Transverse colon (tissue), 4 donors: ENCODE measurements at regions not wholly inside any gene's neighbourhood (a gene's known extent, or its start where the extent isn't known, plus 50 kb on each side); places are given as distances from the start of the nearest gene placed in this dataset.

Source experiments
- DNase-seq: peaks from one replicate; pipeline ENCODE4 v3.0.0-alpha.2; 2019
- H3K27ac ChIP-seq, 4 donors: fragments of 200-600 bp; sonication (generic); 2 replicates each; pipeline ENCODE4 v1.5.1; 2016 to 2018; ENCODE audit warnings: inconsistent platforms in 4 of 4
- H3K27me3 ChIP-seq: fragments of 200-600 bp; sonication (generic); 2 replicates; pipeline ENCODE4 v1.5.1; 2017; ENCODE audit warnings: inconsistent platforms
- H3K36me3 ChIP-seq, 4 donors: fragments of 200-600 bp; sonication (generic); 2 replicates each; pipeline ENCODE4 v1.5.1; 2017 to 2019; ENCODE audit warnings: inconsistent platforms in 4 of 4
- H3K4me1 ChIP-seq, 4 donors: fragments of 200-600 bp; sonication (generic); 2 replicates each; pipeline ENCODE4 v1.5.1; 2017 to 2020; ENCODE audit warnings: inconsistent platforms in 4 of 4
- H3K4me3 ChIP-seq, 4 donors: fragments of 200-600 bp; sonication (generic); 1 replicate in 1 of 4; 2 replicates in 3 of 4; pipeline versions ENCODE4 v1.5.1 to v1.6.1; 2017 to 2019; ENCODE audit warnings: inconsistent platforms in 4 of 4
- H3K9me3 ChIP-seq, 2 donors: fragments of 200-600 bp; sonication (generic); 2 replicates each; pipeline ENCODE4 v1.5.1; 2017 to 2019; ENCODE audit warnings: inconsistent platforms in 2 of 2
- EP300 ChIP-seq: sonication (generic); formaldehyde crosslinking; IDR thresholded peaks from one replicate; pipeline ENCODE4 v1.6.1; 2017; ENCODE audit warnings: antibody characterized with exemption, low read depth
- POLR2A ChIP-seq: fragments of 450-650 bp; IDR thresholded peaks from one replicate; pipeline ENCODE4 v1.6.1; 2016; ENCODE audit warnings: antibody characterized with exemption, mild to moderate bottlenecking, moderate library complexity
- POLR2AphosphoS5 ChIP-seq, 3 donors: sonication (generic); formaldehyde crosslinking; IDR thresholded peaks; one replicate each; pipeline ENCODE4 v1.6.1; 2016; ENCODE audit warnings: antibody characterized with exemption in 3 of 3
- WGBS, 2 donors: methylation state at CpG; one replicate each; pipeline ENCODE4 v1.1.5; 2018; ENCODE audit warnings: low coverage in 1 of 2; 5-methylcytosine and 5-hydroxymethylcytosine counted together
- in situ Hi-C, 4 donors: fragments of 200-750 bp; cut with MboI; loops; one replicate each; pipeline versions ENCODE4 v1.15.0 to v1.15.1; 2017; ENCODE audit warnings: low sequenced_read_pairs in 3 of 4, low pct_ligation_motif_present in 1 of 4, low pct_unique_long_range_greater_than_20kb in 1 of 4
- intact Hi-C: fragments of 100-400 bp; cut with DNase I; formaldehyde crosslinking; loops from one replicate; pipeline ENCODE4 v1.15.1; 2023; ENCODE audit warnings: low total_unique reads
- TF ChIP-seq, protein P1 (sequence below), 5 experiments: fragments of 200-600 bp in 3 of 5; fragments of 450-650 bp in 2 of 5; sonication (generic) in 3 of 5; IDR thresholded peaks; 1 replicate in 2 of 5; 2 replicates in 3 of 5; pipeline ENCODE4 v1.5.1; 2016 to 2017; ENCODE audit warnings: antibody characterized with exemption in 5 of 5, inconsistent platforms in 3 of 5, mild to moderate bottlenecking in 2 of 5, moderate library complexity in 1 of 5

DNA sequence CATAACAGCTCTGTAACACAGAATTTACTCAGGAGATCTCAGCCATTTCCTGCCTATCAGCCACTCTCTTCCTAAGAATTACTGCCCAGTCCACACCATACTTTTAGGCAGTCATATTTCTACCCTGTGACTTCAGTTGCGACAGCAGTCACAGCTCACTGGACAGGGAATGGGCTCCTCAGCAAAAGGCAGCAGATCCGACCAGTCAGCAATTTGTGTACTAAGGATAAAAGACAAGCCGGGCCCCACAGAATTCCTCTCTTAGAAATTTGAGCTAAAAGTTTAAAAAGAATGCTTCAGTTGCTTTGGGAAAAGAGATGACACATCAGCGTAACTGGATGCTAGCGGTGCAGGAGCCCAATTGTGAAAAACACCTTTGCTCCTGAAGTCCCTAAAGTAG lies 172.1 kb downstream of the ENC1 start:
- intact Hi-C loops = no loop called here
- Histone ChIP-seq H3K27me3 (no peaks in the 10 kb centered on the region), H3K4me3 (no peak overlapping the region), H3K4me1 (no peaks in the 10 kb centered on the region), H3K36me3 (no peaks in the 10 kb centered on the region), H3K9me3 (no peaks in the 10 kb centered on the region), H3K27ac (no peak overlapping the region)
- DNase-seq = no peak
- WGBS, 2 donors = 80 to 90% methylated on average over 1 to 5 of the region's 5 CpGs
- in situ Hi-C loops = no loop called here
- TF ChIP-seq, protein P1, sequence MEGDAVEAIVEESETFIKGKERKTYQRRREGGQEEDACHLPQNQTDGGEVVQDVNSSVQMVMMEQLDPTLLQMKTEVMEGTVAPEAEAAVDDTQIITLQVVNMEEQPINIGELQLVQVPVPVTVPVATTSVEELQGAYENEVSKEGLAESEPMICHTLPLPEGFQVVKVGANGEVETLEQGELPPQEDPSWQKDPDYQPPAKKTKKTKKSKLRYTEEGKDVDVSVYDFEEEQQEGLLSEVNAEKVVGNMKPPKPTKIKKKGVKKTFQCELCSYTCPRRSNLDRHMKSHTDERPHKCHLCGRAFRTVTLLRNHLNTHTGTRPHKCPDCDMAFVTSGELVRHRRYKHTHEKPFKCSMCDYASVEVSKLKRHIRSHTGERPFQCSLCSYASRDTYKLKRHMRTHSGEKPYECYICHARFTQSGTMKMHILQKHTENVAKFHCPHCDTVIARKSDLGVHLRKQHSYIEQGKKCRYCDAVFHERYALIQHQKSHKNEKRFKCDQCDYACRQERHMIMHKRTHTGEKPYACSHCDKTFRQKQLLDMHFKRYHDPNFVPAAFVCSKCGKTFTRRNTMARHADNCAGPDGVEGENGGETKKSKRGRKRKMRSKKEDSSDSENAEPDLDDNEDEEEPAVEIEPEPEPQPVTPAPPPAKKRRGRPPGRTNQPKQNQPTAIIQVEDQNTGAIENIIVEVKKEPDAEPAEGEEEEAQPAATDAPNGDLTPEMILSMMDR (IDR thresholded peaks at IDR 0.05) = no peak
- no peak for TF ChIP-seq EP300
- TF ChIP-seq POLR2AphosphoS5 (IDR thresholded peaks at IDR 0.05) = no peak
- TF ChIP-seq POLR2A = no peak

GRCh38 chr5:74465724-74466123 lies 174.8 kb downstream of the ENC1 start:
- H3K4me3 ChIP-seq = no peak overlapping the region
- TF ChIP-seq POLR2A = no peak
- TF ChIP-seq, protein P1 (IDR thresholded peaks at IDR 0.05) = no peak
- no peak for TF ChIP-seq EP300
- no peak for TF ChIP-seq POLR2AphosphoS5 (IDR thresholded peaks at IDR 0.05)
- WGBS, 2 donors = 50 to 80% methylated on average over 1 to 2 of the region's 2 CpGs
- in situ Hi-C loops (no loop called here), intact Hi-C loops (no loop called here)
- H3K9me3 ChIP-seq = no peaks in the 10 kb centered on the region
- H3K27me3 ChIP-seq = no peaks in the 10 kb centered on the region
- H3K27ac ChIP-seq = no peak overlapping the region
- no peaks in the 10 kb centered on the region for H3K36me3 ChIP-seq
- DNase-seq = no peak
- H3K4me1 ChIP-seq = no peaks in the 10 kb centered on the region

DNA sequence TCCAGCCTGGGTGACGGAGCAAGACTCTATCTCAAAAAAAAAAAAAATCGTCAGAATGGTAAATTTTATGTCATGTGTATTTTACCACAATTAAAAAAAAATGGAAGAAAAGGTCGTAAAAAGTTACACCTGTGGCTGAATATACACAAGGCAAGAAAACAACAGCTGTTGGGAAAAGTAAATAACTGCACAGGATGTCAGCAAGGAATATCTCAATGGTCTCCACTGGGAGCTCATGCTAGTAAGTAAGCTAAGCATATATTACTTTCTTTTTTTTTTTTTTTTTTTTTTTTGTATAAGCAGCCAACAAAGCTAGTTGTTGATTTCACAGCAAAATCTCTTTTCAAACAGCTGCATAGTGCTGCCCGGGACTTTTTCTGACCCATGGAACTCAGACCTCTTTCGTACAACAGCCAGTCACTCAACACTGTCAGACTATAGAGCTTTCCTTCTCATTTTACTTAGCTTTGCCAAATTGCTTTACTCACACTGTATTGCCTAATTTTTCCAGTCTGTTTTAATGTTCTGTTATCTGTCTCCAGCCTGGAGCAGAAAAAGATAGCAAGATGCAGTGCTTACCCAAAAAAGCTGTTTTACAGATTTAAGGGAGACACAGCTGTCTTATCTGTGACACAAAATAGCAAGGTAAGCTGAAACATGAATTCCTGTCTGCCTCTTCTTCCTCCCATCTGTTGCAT lies 175.9 kb downstream of the ENC1 start:
- H3K4me3 ChIP-seq = no peak overlapping the region
- peaks cover 0 to 3% (median 0%) of the 10 kb centered on the region in 4 donors for H3K4me1 ChIP-seq
- H3K27me3 ChIP-seq = no peaks in the 10 kb centered on the region
- in situ Hi-C loops (no loop called here), intact Hi-C loops (no loop called here)
- DNase-seq = no peak
- H3K36me3 ChIP-seq = no peaks in the 10 kb centered on the region
- WGBS, 2 donors = 41 to 51% methylated on average over 5 of the region's 5 CpGs
- TF ChIP-seq, protein P1 (IDR thresholded peaks at IDR 0.05) = no peak
- no peaks in the 10 kb centered on the region for H3K9me3 ChIP-seq
- no peak overlapping the region for H3K27ac ChIP-seq

- no peak overlapping the region for H3K27ac ChIP-seq
- no peaks in the 10 kb centered on the region for H3K27me3 ChIP-seq
- no peaks in the 10 kb centered on the region for H3K36me3 ChIP-seq
- in situ Hi-C loops (no loop called here), intact Hi-C loops (no loop called here)
- peaks cover 0 to 3% (median 0%) of the 10 kb centered on the region in 4 donors for H3K4me1 ChIP-seq
- TF ChIP-seq, protein P1 (IDR thresholded peaks at IDR 0.05) = no peak
- no peak for TF ChIP-seq POLR2A
- TF ChIP-seq EP300 = no peak
- no peak for TF ChIP-seq POLR2AphosphoS5 (IDR thresholded peaks at IDR 0.05)
- H3K4me3 ChIP-seq = no peak overlapping the region
- WGBS, 2 donors = 79 to 91% methylated on average over 1 of the region's 1 CpG
- no peaks in the 10 kb centered on the region for H3K9me3 ChIP-seq
- no peak for DNase-seq
These were observed 178.2 kb downstream of the ENC1 start for GRCh38 chr5:74462356-74462755.
